NCI-H2081 (cell line): ENCODE measurements at regions not wholly inside any gene's neighbourhood (a gene's known extent, or its start where the extent isn't known, plus 50 kb on each side); places are given as distances from the start of the nearest gene placed in this dataset.
A peak's percentile ranks its signal among the peaks of the same experiment; 100 is the strongest.
"Not testable (repeated sequence)": the region's sequence is repeated elsewhere in the genome, so short reads cannot be mapped to it uniquely, and the experiment has no call there.

Source experiments
- DNase-seq, 2 experiments: peaks; one replicate each; lab custom pipeline; 2025; lab: John Stamatoyannopoulos, UW

DNA sequence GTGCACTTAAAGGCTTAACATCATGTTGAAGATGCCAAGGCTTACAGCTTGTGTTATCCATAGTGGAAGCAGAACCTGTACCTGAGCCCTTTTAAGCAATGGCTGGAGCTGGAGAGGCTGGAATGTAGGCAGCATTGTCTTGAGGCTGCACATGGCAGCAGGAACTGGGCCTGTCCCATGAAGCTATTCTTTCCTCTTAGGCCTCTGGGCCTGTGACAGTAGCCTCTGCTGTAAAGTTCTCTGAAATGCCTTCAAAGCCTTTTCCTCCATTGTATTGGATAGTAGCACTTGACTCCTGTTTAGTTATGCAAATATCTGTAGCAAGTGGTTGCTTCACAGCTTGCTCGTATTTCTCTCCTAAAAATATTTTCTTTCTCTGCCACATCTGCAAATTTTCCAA is 127.4 kb upstream of the ANO5 start:
- DNase-seq = no peak

GRCh38 chr11:22069844-22070243 is 123.0 kb upstream of the ANO5 start:
- DNase-seq = no peak

DNA sequence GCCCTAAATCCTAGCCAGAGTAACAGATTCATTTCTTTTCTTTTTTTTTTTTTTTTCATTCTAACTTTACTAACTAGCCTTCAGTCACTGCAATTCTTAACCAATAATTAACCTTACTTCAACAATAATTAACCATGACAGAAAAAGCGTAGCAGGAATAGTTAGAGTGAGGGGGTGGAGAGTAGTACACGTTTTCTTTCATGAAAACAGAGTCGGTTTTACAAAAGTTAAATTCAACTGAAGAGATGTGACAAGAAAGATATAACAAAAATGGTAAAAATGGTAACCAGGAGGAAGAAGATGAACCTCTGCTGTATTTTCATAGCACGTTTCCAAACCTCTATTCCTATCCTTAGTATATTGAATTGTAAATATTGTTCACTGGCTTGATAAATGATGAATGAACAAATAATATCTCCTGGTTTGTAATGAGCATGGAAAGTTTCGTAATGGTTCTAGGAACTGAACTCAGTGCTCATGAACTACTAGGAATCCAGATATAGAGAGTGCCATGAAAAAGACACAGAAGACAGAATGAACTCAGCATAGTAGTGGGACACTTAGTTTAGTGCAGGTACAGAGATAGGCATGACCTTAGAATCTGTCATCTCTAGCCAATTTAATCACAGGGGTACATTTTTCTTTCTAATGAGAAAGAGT is 116.5 kb upstream of the ANO5 start:
- DNase-seq = no peak

DNA sequence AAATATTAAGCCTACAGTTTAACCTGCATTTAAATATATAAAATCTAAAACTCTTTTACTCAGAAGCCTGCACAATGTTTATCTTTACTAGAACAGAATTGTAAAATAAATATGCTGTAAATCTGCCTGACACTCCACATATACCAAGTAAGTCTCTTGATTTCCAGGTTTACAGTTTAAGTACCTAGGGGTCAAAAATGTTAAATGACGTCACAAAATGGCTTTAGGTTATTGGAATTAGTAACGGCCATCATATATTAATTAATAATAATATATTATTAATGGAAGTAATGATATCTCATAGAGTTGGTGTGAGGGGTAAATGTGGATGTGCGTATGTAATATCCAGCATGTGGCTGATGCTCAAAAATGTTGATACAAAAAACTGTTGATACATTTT is 114.8 kb upstream of the ANO5 start:
- DNase-seq = no peak

GRCh38 chr11:22079133-22079872 is 113.6 kb upstream of the ANO5 start:
- no peak for DNase-seq

GRCh38 chr11:22082178-22082577 is 110.7 kb upstream of the ANO5 start:
- DNase-seq = no peak

DNA sequence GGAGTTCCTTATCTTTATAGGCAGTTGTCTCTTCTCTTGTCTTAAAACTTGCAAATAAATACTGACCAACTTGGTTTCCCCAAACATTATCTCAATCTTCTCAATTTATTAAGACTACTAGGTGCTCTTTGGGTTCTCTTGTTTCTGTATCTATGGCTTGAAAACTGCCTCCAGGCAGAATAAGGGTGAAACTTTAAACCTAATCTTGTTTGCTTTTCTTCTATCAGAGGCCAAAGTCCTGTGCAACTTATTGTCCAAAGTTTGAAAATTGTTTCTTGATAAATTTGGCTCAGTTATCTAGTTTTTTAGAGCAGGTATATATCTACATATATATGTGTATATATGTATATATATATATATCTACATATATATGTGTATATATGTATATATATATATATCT is 110.1 kb upstream of the ANO5 start:
- DNase-seq = no peak

- DNase-seq = no peak
These were observed 108.8 kb upstream of the ANO5 start for GRCh38 chr11:22084056-22084455.

DNA sequence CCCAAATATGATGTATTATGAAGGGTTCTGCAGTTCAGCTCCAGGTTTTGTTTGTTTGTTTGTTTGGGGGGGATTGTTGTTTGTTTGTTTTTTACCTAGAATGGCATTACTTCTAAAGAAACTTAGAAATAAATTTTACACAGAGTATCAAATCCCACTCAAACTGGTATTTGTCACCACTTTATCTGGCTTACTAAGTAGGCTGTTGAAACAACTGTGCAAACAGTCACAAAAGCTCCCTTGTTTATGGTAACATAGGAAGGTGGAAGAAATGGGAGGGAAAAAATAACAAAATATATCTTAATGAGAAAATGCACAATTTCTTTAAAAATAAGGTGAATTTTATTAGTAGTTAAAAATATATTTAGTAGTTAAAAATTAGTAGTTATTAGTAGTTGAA is 108.3 kb upstream of the ANO5 start:
- no peak for DNase-seq

DNA sequence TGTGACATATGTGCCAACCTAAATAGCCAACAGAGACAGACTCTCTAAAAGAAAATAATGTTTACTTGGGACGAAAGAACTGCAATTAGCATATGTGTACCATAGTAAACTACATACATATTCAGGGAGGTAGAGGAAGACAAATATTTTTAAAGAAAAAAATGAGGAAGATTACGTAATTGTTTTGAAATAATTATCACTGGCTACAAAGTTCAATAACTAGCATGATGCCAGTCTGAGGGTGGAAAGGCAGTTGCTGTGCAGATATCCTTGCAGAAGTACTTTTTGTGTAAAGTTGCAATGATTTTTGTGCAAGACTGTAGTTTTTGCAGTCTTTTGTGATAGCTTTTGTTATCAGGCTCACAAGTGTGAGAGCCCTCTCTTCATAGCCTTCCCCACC is 103.3 kb upstream of the ANO5 start:
- DNase-seq = no peak

GRCh38 chr11:22106566-22106965 is 86.3 kb upstream of the ANO5 start:
- no peak for DNase-seq

- DNase-seq = peak in 1 of 2 experiments; percentile 33
These were observed 77.3 kb upstream of the ANO5 start for GRCh38 chr11:22115470-22116029.

GRCh38 chr11:22127981-22128380 is 64.9 kb upstream of the ANO5 start:
- not testable (repeated sequence) for DNase-seq

DNA sequence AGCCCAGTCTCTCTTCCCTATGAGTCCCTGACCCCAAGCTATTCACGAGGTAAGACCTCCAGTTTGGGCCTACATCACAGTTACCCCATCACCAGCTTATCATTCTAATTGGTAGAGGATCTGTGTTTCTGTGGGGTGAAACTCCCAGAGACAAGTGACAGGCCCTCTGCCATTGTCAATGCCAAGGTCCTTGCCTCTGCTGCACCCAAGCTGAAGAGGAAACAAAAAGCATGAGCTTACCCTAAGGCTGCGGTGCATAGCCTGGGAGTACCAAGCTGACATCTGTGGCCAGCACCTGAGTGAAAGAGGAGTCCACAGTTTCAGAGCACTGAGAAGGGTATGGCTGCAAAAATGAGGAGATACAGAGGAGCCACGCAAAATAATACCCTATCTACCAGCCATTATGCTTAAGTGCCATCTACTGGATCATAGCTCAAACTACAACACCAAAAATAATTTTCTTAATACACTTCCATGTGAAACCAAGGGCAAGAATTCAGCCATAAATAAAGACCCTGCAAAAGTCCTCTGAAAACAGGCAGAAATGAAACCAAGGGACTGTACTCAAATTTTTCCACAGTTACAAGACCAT is 62.3 kb upstream of the ANO5 start:
- peak; percentile 25 to 65 for DNase-seq

DNA sequence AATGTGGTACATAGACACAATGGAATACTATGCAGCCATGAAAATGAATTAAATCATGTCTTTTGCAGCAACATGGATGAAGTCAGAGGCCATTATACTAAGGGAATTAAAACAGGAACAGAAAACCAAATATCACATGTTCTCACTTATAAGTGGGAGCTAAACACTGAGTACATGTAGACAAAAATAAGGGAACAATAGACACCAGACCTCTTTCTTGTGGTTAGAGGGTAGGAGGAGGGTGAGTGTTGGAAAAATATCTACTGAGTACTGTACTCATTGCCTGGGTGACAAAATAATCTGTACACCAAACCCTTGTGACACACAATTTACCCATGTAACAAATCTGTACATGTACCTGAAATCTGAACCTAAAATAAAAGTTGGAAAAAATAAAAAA is 59.1 kb upstream of the ANO5 start:
- no peak for DNase-seq

- DNase-seq = no peak
These were observed 54.6 kb upstream of the ANO5 start for GRCh38 chr11:22138264-22138663.
